ENCODE measurements at regions not wholly inside any gene's neighbourhood (a gene's known extent, or its start where the extent isn't known, plus 50 kb on each side); places are given as distances from the start of the nearest gene placed in this dataset.

DNA sequence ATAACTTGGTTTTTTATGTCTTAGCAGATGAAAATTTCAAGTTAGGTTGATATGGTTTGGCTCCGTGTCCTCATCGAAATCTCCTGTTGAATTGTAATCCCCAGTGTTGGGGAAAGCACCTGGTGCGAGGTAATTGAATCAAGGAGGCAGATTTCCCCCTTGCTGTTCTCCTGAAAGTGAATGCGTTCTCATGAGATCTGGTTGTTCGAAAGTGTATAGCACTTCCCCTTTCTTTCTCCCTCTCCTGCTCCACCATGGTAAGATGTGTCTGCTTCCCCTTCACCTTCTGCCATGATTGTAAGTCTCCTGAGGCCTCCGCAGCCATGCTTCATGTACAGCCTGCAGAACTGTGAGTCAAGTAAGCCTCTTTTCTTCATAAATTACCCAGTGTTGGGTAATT lies 242.1 kb upstream of the TNP1 start:
- DNase-seq (ENCODE audit: low read depth, low spot score): no peak
- no peaks in the 10 kb centered on the region for H3K9me3 ChIP-seq (ENCODE audit: low read depth, low read length)
- TF ChIP-seq EZH2 (IDR thresholded peaks at IDR 0.05) (no peak), POLR2AphosphoS5 (IDR thresholded peaks at IDR 0.05; ENCODE audit: borderline replicate concordance, low read depth, low read length) (no peak), FOXP2 (optimal IDR thresholded peaks at IDR 0.05; ENCODE audit: control extremely low read depth, extremely low read length, insufficient read depth) (no peak)
- H3K4me3 ChIP-seq: no peak overlapping the region
- H3K27ac ChIP-seq: no peak overlapping the region
- no peak overlapping the region for H3K9ac ChIP-seq (ENCODE audit: insufficient read length)
- no peaks in the 10 kb centered on the region for H3K36me3 ChIP-seq (ENCODE audit: insufficient read depth, low read length)

DNA sequence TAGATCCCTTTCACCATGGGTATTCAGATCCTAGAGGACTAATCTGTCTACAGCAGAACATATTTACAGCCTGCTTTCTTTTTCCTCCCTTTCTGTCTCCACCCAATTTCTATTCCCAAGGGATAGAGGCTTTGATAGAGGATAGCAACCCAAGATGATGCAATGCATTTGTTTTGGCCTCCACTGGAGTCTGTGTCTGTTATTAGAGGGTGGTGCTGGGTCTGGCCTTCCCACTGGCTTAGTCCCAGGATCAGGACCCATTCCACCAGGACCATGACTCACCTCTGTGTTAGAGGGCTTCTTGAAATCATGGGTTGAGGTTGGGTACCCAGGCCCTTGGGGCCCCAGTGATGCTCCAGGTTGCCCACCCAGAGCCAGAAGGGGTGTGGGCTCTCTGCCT lies 239.7 kb upstream of the TNP1 start:
- Histone ChIP-seq H3K36me3 (ENCODE audit: insufficient read depth, low read length) (no peaks in the 10 kb centered on the region), H3K27ac (no peak overlapping the region), H3K4me3 (no peak overlapping the region), H3K9me3 (ENCODE audit: low read depth, low read length) (no peaks in the 10 kb centered on the region), H3K9ac (ENCODE audit: insufficient read length) (no peak overlapping the region)
- TF ChIP-seq EZH2 (IDR thresholded peaks at IDR 0.05): no peak
- no peak for TF ChIP-seq POLR2AphosphoS5 (IDR thresholded peaks at IDR 0.05; ENCODE audit: borderline replicate concordance, low read depth, low read length)
- TF ChIP-seq FOXP2 (optimal IDR thresholded peaks at IDR 0.05; ENCODE audit: control extremely low read depth, extremely low read length, insufficient read depth): no peak
- DNase-seq (ENCODE audit: low read depth, low spot score): no peak

- no peaks in the 10 kb centered on the region for H3K36me3 ChIP-seq (ENCODE audit: insufficient read depth, low read length)
- no peak overlapping the region for H3K4me3 ChIP-seq
- H3K9ac ChIP-seq (ENCODE audit: insufficient read length): no peak overlapping the region
- DNase-seq (ENCODE audit: low read depth, low spot score): no peak
- TF ChIP-seq FOXP2 (optimal IDR thresholded peaks at IDR 0.05; ENCODE audit: control extremely low read depth, extremely low read length, insufficient read depth): no peak
- TF ChIP-seq EZH2 (IDR thresholded peaks at IDR 0.05): no peak
- TF ChIP-seq POLR2AphosphoS5 (IDR thresholded peaks at IDR 0.05; ENCODE audit: borderline replicate concordance, low read depth, low read length): no peak
- no peak overlapping the region for H3K27ac ChIP-seq
- H3K9me3 ChIP-seq (ENCODE audit: low read depth, low read length): no peaks in the 10 kb centered on the region
Observed at GRCh38 chr2:217098435-217098834, 238.6 kb upstream of the TNP1 start.

DNA sequence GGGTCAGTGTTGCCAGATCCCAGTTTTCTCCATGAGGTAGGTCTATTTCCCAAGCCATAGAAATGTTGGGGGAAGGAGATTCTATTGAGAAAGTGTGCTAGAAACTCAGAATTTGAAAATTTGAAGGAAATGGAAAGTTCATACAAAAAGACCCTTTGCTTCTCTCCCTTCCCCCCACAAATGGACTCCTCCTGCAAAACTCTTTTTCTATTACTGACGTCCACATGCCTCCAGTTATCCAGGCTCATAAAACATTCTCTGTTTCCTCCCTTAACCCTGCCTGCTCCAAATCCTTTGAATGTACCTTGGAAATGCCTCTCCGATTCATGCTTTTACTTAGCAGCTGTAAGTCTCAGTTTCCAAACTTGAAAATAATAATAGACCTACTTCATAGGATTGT lies 237.5 kb upstream of the TNP1 start:
- DNase-seq (ENCODE audit: low read depth, low spot score): no peak
- Histone ChIP-seq H3K27ac (no peak overlapping the region), H3K4me3 (no peak overlapping the region), H3K9ac (ENCODE audit: insufficient read length) (no peak overlapping the region), H3K36me3 (ENCODE audit: insufficient read depth, low read length) (no peaks in the 10 kb centered on the region), H3K9me3 (ENCODE audit: low read depth, low read length) (no peaks in the 10 kb centered on the region)
- no peak for TF ChIP-seq EZH2 (IDR thresholded peaks at IDR 0.05)
- no peak for TF ChIP-seq POLR2AphosphoS5 (IDR thresholded peaks at IDR 0.05; ENCODE audit: borderline replicate concordance, low read depth, low read length)
- TF ChIP-seq FOXP2 (optimal IDR thresholded peaks at IDR 0.05; ENCODE audit: control extremely low read depth, extremely low read length, insufficient read depth): no peak

GRCh38 chr2:217096474-217097225 lies 236.8 kb upstream of the TNP1 start:
- TF ChIP-seq POLR2AphosphoS5 (IDR thresholded peaks at IDR 0.05; ENCODE audit: borderline replicate concordance, low read depth, low read length): no peak
- no peak for TF ChIP-seq EZH2 (IDR thresholded peaks at IDR 0.05)
- TF ChIP-seq FOXP2 (optimal IDR thresholded peaks at IDR 0.05; ENCODE audit: control extremely low read depth, extremely low read length, insufficient read depth): no peak
- no peaks in the 10 kb centered on the region for H3K36me3 ChIP-seq (ENCODE audit: insufficient read depth, low read length)
- no peaks in the 10 kb centered on the region for H3K9me3 ChIP-seq (ENCODE audit: low read depth, low read length)
- no peak overlapping the region for H3K4me3 ChIP-seq
- no peak overlapping the region for H3K9ac ChIP-seq (ENCODE audit: insufficient read length)
- H3K27ac ChIP-seq: no peak overlapping the region
- DNase-seq (ENCODE audit: low read depth, low spot score): no peak

DNA sequence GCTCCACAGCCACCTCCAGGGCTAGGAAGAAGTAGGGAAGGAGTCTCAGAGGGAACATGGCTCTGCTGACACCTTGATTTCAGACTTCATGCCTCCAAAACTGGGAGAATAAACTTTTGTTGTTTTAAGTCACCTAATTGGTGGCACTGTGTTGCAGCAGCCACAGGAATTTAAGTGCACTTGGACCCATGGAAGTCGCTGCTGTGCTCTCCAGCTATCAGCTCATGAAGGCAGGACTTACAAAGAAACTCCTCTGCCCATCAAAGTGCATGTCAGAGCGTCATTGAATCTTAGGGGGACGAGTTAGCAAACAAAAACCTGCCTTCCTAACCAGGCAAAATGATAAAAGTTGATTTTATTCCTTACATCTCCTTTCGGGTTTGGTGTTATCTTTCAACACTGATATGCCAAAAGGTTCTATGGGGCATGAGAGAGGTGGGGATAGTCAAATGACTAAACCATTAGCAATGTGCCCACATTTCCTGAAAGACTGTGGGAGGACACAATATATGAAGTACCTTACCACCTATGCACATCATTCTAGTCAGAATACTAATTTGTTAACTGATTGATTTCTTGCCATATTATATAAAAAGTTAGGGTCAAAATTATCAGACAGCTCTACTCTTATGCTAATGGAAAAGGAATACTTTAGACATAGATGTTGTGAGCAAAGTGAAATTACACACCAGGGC lies 235.8 kb upstream of the TNP1 start:
- TF ChIP-seq FOXP2 (optimal IDR thresholded peaks at IDR 0.05; ENCODE audit: control extremely low read depth, extremely low read length, insufficient read depth) (no peak), POLR2AphosphoS5 (IDR thresholded peaks at IDR 0.05; ENCODE audit: borderline replicate concordance, low read depth, low read length) (no peak), EZH2 (IDR thresholded peaks at IDR 0.05) (no peak)
- no peak overlapping the region for H3K27ac ChIP-seq
- H3K9me3 ChIP-seq (ENCODE audit: low read depth, low read length): no peaks in the 10 kb centered on the region
- H3K9ac ChIP-seq (ENCODE audit: insufficient read length): no peak overlapping the region
- H3K36me3 ChIP-seq (ENCODE audit: insufficient read depth, low read length): no peaks in the 10 kb centered on the region
- H3K4me3 ChIP-seq: no peak overlapping the region
- DNase-seq (ENCODE audit: low read depth, low spot score): no peak

- Histone ChIP-seq H3K9ac (ENCODE audit: insufficient read length) (no peak overlapping the region), H3K9me3 (ENCODE audit: low read depth, low read length) (no peaks in the 10 kb centered on the region), H3K27ac (no peak overlapping the region), H3K4me3 (no peak overlapping the region), H3K36me3 (ENCODE audit: insufficient read depth, low read length) (no peaks in the 10 kb centered on the region)
- TF ChIP-seq EZH2 (IDR thresholded peaks at IDR 0.05) (no peak), POLR2AphosphoS5 (IDR thresholded peaks at IDR 0.05; ENCODE audit: borderline replicate concordance, low read depth, low read length) (no peak), FOXP2 (optimal IDR thresholded peaks at IDR 0.05; ENCODE audit: control extremely low read depth, extremely low read length, insufficient read depth) (no peak)
- no peak for DNase-seq (ENCODE audit: low read depth, low spot score)
Observed at GRCh38 chr2:217092710-217093379, 233.0 kb upstream of the TNP1 start.

DNA sequence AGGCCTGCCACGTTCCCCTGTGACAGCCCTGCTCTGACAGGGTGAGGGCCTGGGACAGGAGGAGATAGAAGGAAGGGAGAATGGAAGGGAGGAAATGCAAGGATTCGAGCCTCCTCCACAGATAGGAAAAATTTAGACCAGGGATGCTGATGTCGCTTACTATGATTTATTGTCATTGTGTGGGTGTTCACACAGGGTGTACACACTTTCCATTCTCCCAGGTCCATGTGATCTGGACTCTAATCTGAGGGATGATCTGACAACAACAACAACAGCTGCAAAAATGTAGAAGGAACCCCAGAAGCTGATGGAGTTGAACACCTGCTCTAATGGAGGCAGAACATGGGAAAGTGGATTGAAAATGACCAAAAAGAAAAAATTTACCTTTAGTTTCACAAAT lies 231.7 kb upstream of the TNP1 start:
- Histone ChIP-seq H3K9me3 (ENCODE audit: low read depth, low read length) (no peaks in the 10 kb centered on the region), H3K36me3 (ENCODE audit: insufficient read depth, low read length) (no peaks in the 10 kb centered on the region), H3K4me3 (no peak overlapping the region), H3K27ac (no peak overlapping the region), H3K9ac (ENCODE audit: insufficient read length) (no peak overlapping the region)
- TF ChIP-seq POLR2AphosphoS5 (IDR thresholded peaks at IDR 0.05; ENCODE audit: borderline replicate concordance, low read depth, low read length): no peak
- no peak for TF ChIP-seq EZH2 (IDR thresholded peaks at IDR 0.05)
- TF ChIP-seq FOXP2 (optimal IDR thresholded peaks at IDR 0.05; ENCODE audit: control extremely low read depth, extremely low read length, insufficient read depth): no peak
- DNase-seq (ENCODE audit: low read depth, low spot score): no peak

Data from SK-N-MC (cell line).